ENCODE measurements at regions not wholly inside any gene's neighbourhood (a gene's known extent, or its start where the extent isn't known, plus 50 kb on each side); places are given as distances from the start of the nearest gene placed in this dataset.

DNA sequence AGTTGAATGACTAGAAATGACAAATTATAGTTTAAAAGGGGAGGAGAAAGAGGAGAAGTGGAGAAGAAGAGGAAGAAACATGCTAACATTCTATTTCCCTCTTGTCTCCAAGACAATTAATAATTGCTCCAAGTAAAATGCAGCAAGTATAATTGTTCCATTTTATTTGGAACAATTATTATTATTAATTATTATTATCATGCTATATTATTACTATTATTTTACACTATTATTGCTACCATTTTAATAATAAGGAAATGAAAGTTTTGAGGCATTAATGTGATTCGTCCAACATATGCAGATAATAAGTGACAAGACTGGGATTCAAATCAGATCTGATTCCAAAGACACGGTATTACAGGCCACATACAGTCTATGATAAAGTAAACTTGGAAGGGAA, 293.6 kb upstream of the ZC3H12C start:
- TF ChIP-seq, protein P1, sequence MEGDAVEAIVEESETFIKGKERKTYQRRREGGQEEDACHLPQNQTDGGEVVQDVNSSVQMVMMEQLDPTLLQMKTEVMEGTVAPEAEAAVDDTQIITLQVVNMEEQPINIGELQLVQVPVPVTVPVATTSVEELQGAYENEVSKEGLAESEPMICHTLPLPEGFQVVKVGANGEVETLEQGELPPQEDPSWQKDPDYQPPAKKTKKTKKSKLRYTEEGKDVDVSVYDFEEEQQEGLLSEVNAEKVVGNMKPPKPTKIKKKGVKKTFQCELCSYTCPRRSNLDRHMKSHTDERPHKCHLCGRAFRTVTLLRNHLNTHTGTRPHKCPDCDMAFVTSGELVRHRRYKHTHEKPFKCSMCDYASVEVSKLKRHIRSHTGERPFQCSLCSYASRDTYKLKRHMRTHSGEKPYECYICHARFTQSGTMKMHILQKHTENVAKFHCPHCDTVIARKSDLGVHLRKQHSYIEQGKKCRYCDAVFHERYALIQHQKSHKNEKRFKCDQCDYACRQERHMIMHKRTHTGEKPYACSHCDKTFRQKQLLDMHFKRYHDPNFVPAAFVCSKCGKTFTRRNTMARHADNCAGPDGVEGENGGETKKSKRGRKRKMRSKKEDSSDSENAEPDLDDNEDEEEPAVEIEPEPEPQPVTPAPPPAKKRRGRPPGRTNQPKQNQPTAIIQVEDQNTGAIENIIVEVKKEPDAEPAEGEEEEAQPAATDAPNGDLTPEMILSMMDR (IDR thresholded peaks at IDR 0.05) = no peak
- TF ChIP-seq POLR2A (IDR thresholded peaks at IDR 0.05) = no peak
